ENCODE measurements at regions not wholly inside any gene's neighbourhood (a gene's known extent, or its start where the extent isn't known, plus 50 kb on each side); places are given as distances from the start of the nearest gene placed in this dataset.

- TF ChIP-seq CTCF (IDR thresholded peaks at IDR 0.05; ENCODE audit: borderline replicate concordance, insufficient read depth, low read depth, low read length), result no peak
- no peak overlapping the region for H3K4me3 ChIP-seq (ENCODE audit: low read depth, low read length)
Measured at GRCh38 chr6:144811140-144811539, 526.0 kb downstream of the UTRN start.

- TF ChIP-seq CTCF (IDR thresholded peaks at IDR 0.05; ENCODE audit: borderline replicate concordance, insufficient read depth, low read depth, low read length), result no peak
- no peak overlapping the region for H3K4me3 ChIP-seq (ENCODE audit: low read depth, low read length)
Measured at GRCh38 chr6:144816936-144817335, 531.8 kb downstream of the UTRN start.

- TF ChIP-seq CTCF (IDR thresholded peaks at IDR 0.05; ENCODE audit: borderline replicate concordance, insufficient read depth, low read depth, low read length), result no peak
Measured at GRCh38 chr6:144820270-144820669, 535.1 kb downstream of the UTRN start.

GRCh38 chr6:144823131-144823530 is 538.0 kb downstream of the UTRN start:
- TF ChIP-seq CTCF (IDR thresholded peaks at IDR 0.05; ENCODE audit: borderline replicate concordance, insufficient read depth, low read depth, low read length), result no peak
- no peak overlapping the region for H3K4me3 ChIP-seq (ENCODE audit: low read depth, low read length)

More at GRCh38 chr6:144820270-144820669, 535.1 kb downstream of the UTRN start:
- no peak overlapping the region for H3K4me3 ChIP-seq (ENCODE audit: low read depth, low read length)

GRCh38 chr6:144824018-144824417 is 538.9 kb downstream of the UTRN start:
- no peak for TF ChIP-seq CTCF (IDR thresholded peaks at IDR 0.05; ENCODE audit: borderline replicate concordance, insufficient read depth, low read depth, low read length)
- no peak overlapping the region for H3K4me3 ChIP-seq (ENCODE audit: low read depth, low read length)

GRCh38 chr6:144834426-144835038 is 549.4 kb downstream of the UTRN start:
- TF ChIP-seq CTCF (IDR thresholded peaks at IDR 0.05; ENCODE audit: borderline replicate concordance, insufficient read depth, low read depth, low read length), result no peak
- no peak overlapping the region for H3K4me3 ChIP-seq (ENCODE audit: low read depth, low read length)

GRCh38 chr6:144835322-144835973 is 550.3 kb downstream of the UTRN start:
- no peak for TF ChIP-seq CTCF (IDR thresholded peaks at IDR 0.05; ENCODE audit: borderline replicate concordance, insufficient read depth, low read depth, low read length)
- H3K4me3 ChIP-seq (ENCODE audit: low read depth, low read length), result no peak overlapping the region
